ENCODE measurements at regions not wholly inside any gene's neighbourhood (a gene's known extent, or its start where the extent isn't known, plus 50 kb on each side); places are given as distances from the start of the nearest gene placed in this dataset.

DNA sequence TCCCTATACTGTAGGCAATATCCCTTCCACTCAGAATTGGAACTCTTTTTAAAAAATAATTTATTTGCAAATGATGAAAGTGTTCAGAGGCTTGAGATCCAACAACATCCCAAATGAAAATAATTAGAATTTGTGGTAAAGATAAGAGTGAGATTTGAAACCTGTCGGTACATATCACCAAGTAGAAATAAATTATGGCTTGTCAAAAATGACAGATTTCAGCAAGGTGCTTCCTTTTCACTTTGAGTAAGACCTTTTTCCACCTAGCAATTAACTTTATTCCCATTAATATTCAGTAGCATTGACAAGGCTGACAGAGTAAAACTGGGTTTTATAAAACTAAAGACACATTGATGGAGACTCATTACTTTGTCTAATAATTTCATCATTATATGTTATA, 107.7 kb upstream of the PRKD1 start:
- no peaks in the 10 kb centered on the region for H4K20me1 ChIP-seq (ENCODE audit: control insufficient read depth, insufficient read depth)
- H3K4me2 ChIP-seq (ENCODE audit: control insufficient read depth, insufficient read depth): no peak overlapping the region
- ChIA-PET SMC1A (ENCODE audit: uncharacterized antibody, unreplicated experiment) (no interaction called here), POLR2A (no interaction called here), CTCF (no interaction called here), RAD21 (ENCODE audit: unreplicated experiment) (no interaction called here)
- FAIRE-seq (no peak), ATAC-seq (no peak), DNase-seq (ENCODE audit: low read depth, low spot score) (no peak)
- no peak overlapping the region for H2AFZ ChIP-seq (ENCODE audit: control insufficient read depth, low read depth, low read length)
- no TSS peak for BruUV-seq (replicated peaks)
- TF ChIP-seq ZNF622 (IDR thresholded peaks at IDR 0.05): no peak
- TF ChIP-seq EZH2 (IDR thresholded peaks at IDR 0.05; ENCODE audit: borderline replicate concordance, control insufficient read depth, low read depth, low read length): no peak
- no peak for TF ChIP-seq BMI1 (IDR thresholded peaks at IDR 0.05; ENCODE audit: borderline replicate concordance)
- TF ChIP-seq, protein P1, sequence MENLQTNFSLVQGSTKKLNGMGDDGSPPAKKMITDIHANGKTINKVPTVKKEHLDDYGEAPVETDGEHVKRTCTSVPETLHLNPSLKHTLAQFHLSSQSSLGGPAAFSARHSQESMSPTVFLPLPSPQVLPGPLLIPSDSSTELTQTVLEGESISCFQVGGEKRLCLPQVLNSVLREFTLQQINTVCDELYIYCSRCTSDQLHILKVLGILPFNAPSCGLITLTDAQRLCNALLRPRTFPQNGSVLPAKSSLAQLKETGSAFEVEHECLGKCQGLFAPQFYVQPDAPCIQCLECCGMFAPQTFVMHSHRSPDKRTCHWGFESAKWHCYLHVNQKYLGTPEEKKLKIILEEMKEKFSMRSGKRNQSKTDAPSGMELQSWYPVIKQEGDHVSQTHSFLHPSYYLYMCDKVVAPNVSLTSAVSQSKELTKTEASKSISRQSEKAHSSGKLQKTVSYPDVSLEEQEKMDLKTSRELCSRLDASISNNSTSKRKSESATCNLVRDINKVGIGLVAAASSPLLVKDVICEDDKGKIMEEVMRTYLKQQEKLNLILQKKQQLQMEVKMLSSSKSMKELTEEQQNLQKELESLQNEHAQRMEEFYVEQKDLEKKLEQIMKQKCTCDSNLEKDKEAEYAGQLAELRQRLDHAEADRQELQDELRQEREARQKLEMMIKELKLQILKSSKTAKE (IDR thresholded peaks at IDR 0.05; ENCODE audit: low read depth, poor library complexity, severe bottlenecking): no peak
- TF ChIP-seq ESRRA (IDR thresholded peaks at IDR 0.05; ENCODE audit: low read length): no peak
- H3K79me2 ChIP-seq (ENCODE audit: control insufficient read depth, insufficient read depth, low read length): no peaks in the 10 kb centered on the region
- WGBS (ENCODE audit: insufficient coverage, insufficient replicate concordance, low lambda C conversion rate, missing lambda C conversion rate): 0% methylated on average over 1 of the region's 1 CpG
- H3K36me3 ChIP-seq (ENCODE audit: control insufficient read depth in 2 of 2, insufficient read depth in 2 of 2, low read length in 1 of 2): no peaks in the 10 kb centered on the region
- H3K27me3 ChIP-seq (replicated peaks in 1 of 2; ENCODE audit: control insufficient read depth in 2 of 2, insufficient read depth in 2 of 2, low read length in 1 of 2): no peaks in the 10 kb centered on the region
- H3K27ac ChIP-seq (ENCODE audit: control insufficient read depth, insufficient read depth): no peak overlapping the region
- H3K4me1 ChIP-seq (ENCODE audit: control insufficient read depth, insufficient read depth, low read length): no peaks in the 10 kb centered on the region
- in situ Hi-C loops (cut with MboI) (no loop called here), intact Hi-C loops (cut with micrococcal nuclease; ENCODE audit: unreplicated experiment) (no loop called here)
- no peak overlapping the region for H3K9ac ChIP-seq (ENCODE audit: control insufficient read depth, insufficient read depth, low read length)
- H3K4me3 ChIP-seq: no peak overlapping the region
- no peaks in the 10 kb centered on the region for H3K9me3 ChIP-seq (replicated peaks; ENCODE audit: control insufficient read depth, insufficient read depth, low read length)

DNA sequence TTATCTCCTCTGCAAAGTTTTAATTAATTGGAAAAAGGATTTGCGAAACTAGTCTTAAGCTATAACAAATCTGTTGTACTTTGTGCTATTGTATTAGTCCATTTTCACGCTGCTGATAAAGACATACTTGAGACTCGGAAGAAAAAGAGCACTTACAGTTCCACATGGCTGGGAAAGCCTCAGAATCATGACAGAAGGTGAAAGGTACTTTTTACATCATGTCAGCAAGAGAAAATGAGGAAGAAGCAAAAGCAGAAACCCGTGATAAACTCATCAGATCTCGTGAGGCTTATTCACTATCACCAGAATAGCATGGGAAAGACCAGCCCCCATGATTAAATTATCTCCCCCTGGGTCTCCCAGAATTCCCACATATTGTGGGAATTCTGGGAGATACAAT, 118.1 kb upstream of the PRKD1 start:
- H3K27me3 ChIP-seq (replicated peaks in 1 of 2; ENCODE audit: control insufficient read depth in 2 of 2, insufficient read depth in 2 of 2, low read length in 1 of 2): no peaks in the 10 kb centered on the region
- no peak for FAIRE-seq
- H3K4me2 ChIP-seq (ENCODE audit: control insufficient read depth, insufficient read depth): no peak overlapping the region
- H3K9me3 ChIP-seq (replicated peaks; ENCODE audit: control insufficient read depth, insufficient read depth, low read length): no peaks in the 10 kb centered on the region; the same call in 2 of the 3 replicates
- no peak overlapping the region for H3K9ac ChIP-seq (ENCODE audit: control insufficient read depth, insufficient read depth, low read length)
- POLR2A ChIA-PET: no interaction called here
- 7% methylated on average over 5 of the region's 5 CpGs for WGBS (ENCODE audit: insufficient coverage, insufficient replicate concordance, low lambda C conversion rate, missing lambda C conversion rate)
- no peak overlapping the region for H3K4me3 ChIP-seq
- H3K79me2 ChIP-seq (ENCODE audit: control insufficient read depth, insufficient read depth, low read length): no peaks in the 10 kb centered on the region
- RAD21 ChIA-PET (ENCODE audit: unreplicated experiment): no interaction called here
- no TSS peak for BruUV-seq (replicated peaks)
- SMC1A ChIA-PET (ENCODE audit: uncharacterized antibody, unreplicated experiment): no interaction called here
- no peaks in the 10 kb centered on the region for H3K36me3 ChIP-seq (ENCODE audit: control insufficient read depth in 2 of 2, insufficient read depth in 2 of 2, low read length in 1 of 2)
- no peak for ATAC-seq
- H4K20me1 ChIP-seq (ENCODE audit: control insufficient read depth, insufficient read depth): no peaks in the 10 kb centered on the region
- no peaks in the 10 kb centered on the region for H3K4me1 ChIP-seq (ENCODE audit: control insufficient read depth, insufficient read depth, low read length)
- intact Hi-C loops (cut with micrococcal nuclease; ENCODE audit: unreplicated experiment): no loop called here
- CTCF ChIA-PET: no interaction called here
- no peak overlapping the region for H2AFZ ChIP-seq (ENCODE audit: control insufficient read depth, low read depth, low read length)
- no peak overlapping the region for H3K27ac ChIP-seq (ENCODE audit: control insufficient read depth, insufficient read depth)
- DNase-seq (ENCODE audit: low read depth, low spot score): no peak
- in situ Hi-C loops (cut with MboI): no loop called here
- TF ChIP-seq FOXM1 (IDR thresholded peaks at IDR 0.05; ENCODE audit: low read depth, low read length) (no peak), SIX5 (IDR thresholded peaks at IDR 0.05; ENCODE audit: low read depth, low read length, severe bottlenecking) (no peak), BCL11A (IDR thresholded peaks at IDR 0.05; ENCODE audit: low read depth, low read length) (no peak)
- TF ChIP-seq, protein P2, sequence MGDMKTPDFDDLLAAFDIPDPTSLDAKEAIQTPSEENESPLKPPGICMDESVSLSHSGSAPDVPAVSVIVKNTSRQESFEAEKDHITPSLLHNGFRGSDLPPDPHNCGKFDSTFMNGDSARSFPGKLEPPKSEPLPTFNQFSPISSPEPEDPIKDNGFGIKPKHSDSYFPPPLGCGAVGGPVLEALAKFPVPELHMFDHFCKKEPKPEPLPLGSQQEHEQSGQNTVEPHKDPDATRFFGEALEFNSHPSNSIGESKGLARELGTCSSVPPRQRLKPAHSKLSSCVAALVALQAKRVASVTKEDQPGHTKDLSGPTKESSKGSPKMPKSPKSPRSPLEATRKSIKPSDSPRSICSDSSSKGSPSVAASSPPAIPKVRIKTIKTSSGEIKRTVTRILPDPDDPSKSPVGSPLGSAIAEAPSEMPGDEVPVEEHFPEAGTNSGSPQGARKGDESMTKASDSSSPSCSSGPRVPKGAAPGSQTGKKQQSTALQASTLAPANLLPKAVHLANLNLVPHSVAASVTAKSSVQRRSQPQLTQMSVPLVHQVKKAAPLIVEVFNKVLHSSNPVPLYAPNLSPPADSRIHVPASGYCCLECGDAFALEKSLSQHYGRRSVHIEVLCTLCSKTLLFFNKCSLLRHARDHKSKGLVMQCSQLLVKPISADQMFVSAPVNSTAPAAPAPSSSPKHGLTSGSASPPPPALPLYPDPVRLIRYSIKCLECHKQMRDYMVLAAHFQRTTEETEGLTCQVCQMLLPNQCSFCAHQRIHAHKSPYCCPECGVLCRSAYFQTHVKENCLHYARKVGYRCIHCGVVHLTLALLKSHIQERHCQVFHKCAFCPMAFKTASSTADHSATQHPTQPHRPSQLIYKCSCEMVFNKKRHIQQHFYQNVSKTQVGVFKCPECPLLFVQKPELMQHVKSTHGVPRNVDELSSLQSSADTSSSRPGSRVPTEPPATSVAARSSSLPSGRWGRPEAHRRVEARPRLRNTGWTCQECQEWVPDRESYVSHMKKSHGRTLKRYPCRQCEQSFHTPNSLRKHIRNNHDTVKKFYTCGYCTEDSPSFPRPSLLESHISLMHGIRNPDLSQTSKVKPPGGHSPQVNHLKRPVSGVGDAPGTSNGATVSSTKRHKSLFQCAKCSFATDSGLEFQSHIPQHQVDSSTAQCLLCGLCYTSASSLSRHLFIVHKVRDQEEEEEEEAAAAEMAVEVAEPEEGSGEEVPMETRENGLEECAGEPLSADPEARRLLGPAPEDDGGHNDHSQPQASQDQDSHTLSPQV (IDR thresholded peaks at IDR 0.05): no peak

Data from GM12878 (cell line).